ENCODE measurements at regions not wholly inside any gene's neighbourhood (a gene's known extent, or its start where the extent isn't known, plus 50 kb on each side); places are given as distances from the start of the nearest gene placed in this dataset.

GRCh38 chr9:110125763-110126351 is 82.1 kb downstream of the C9orf152 start:
- peaks cover 18% of the 10 kb centered on the region for H3K27me3 Mint-ChIP-seq (ENCODE audit: unreplicated experiment)
- H3K27ac Mint-ChIP-seq (ENCODE audit: unreplicated experiment): peak overlapping the region; percentile 98
- H3K4me1 Mint-ChIP-seq (ENCODE audit: unreplicated experiment): peaks cover 94% of the 10 kb centered on the region
- TF ChIP-seq CTCF (IDR thresholded peaks at IDR 0.05; ENCODE audit: unreplicated experiment): no peak
- H3K9me3 Mint-ChIP-seq (ENCODE audit: unreplicated experiment): no peaks in the 10 kb centered on the region
- no peak for DNase-seq (ENCODE audit: low spot score)
- peaks cover 15% of the 10 kb centered on the region for H3K36me3 Mint-ChIP-seq (ENCODE audit: low read depth, unreplicated experiment)
- peak overlapping the region; percentile 91 for H3K4me3 Mint-ChIP-seq (ENCODE audit: unreplicated experiment)

GRCh38 chr9:110126499-110126941 is 81.4 kb downstream of the C9orf152 start:
- Mint-ChIP-seq H3K9me3 (ENCODE audit: unreplicated experiment) (no peaks in the 10 kb centered on the region), H3K27me3 (ENCODE audit: unreplicated experiment) (peaks cover 24% of the 10 kb centered on the region), H3K4me3 (ENCODE audit: unreplicated experiment) (peak overlapping the region; percentile 91), H3K36me3 (ENCODE audit: low read depth, unreplicated experiment) (peaks cover 19% of the 10 kb centered on the region), H3K4me1 (ENCODE audit: unreplicated experiment) (peaks cover 94% of the 10 kb centered on the region), H3K27ac (ENCODE audit: unreplicated experiment) (peak overlapping the region; percentile 98)
- no peak for DNase-seq (ENCODE audit: low spot score)
- TF ChIP-seq CTCF (IDR thresholded peaks at IDR 0.05; ENCODE audit: unreplicated experiment): no peak

GRCh38 chr9:110126986-110127864 is 80.7 kb downstream of the C9orf152 start:
- peak; percentile 67 for DNase-seq (ENCODE audit: low spot score)
- Mint-ChIP-seq H3K36me3 (ENCODE audit: low read depth, unreplicated experiment) (peaks cover 24% of the 10 kb centered on the region), H3K4me3 (ENCODE audit: unreplicated experiment) (peak overlapping the region; percentile 91), H3K27me3 (ENCODE audit: unreplicated experiment) (peaks cover 26% of the 10 kb centered on the region), H3K4me1 (ENCODE audit: unreplicated experiment) (peaks cover 93% of the 10 kb centered on the region), H3K9me3 (ENCODE audit: unreplicated experiment) (no peaks in the 10 kb centered on the region), H3K27ac (ENCODE audit: unreplicated experiment) (peak overlapping the region; percentile 98)
- no peak for TF ChIP-seq CTCF (IDR thresholded peaks at IDR 0.05; ENCODE audit: unreplicated experiment)

- peak overlapping the region; percentile 86 for H3K4me3 Mint-ChIP-seq (ENCODE audit: unreplicated experiment)
- no peak for DNase-seq (ENCODE audit: low spot score)
- peak overlapping the region; percentile 98 for H3K27ac Mint-ChIP-seq (ENCODE audit: unreplicated experiment)
- no peak for TF ChIP-seq CTCF (IDR thresholded peaks at IDR 0.05; ENCODE audit: unreplicated experiment)
- H3K4me1 Mint-ChIP-seq (ENCODE audit: unreplicated experiment): peaks cover 94% of the 10 kb centered on the region
- peaks cover 18% of the 10 kb centered on the region for H3K27me3 Mint-ChIP-seq (ENCODE audit: unreplicated experiment)
- H3K36me3 Mint-ChIP-seq (ENCODE audit: low read depth, unreplicated experiment): peaks cover 32% of the 10 kb centered on the region
- H3K9me3 Mint-ChIP-seq (ENCODE audit: unreplicated experiment): no peaks in the 10 kb centered on the region
These were observed 79.2 kb downstream of the C9orf152 start for GRCh38 chr9:110128664-110129329.
